ENCODE measurements at regions not wholly inside any gene's neighbourhood (a gene's known extent, or its start where the extent isn't known, plus 50 kb on each side); places are given as distances from the start of the nearest gene placed in this dataset.

DNA sequence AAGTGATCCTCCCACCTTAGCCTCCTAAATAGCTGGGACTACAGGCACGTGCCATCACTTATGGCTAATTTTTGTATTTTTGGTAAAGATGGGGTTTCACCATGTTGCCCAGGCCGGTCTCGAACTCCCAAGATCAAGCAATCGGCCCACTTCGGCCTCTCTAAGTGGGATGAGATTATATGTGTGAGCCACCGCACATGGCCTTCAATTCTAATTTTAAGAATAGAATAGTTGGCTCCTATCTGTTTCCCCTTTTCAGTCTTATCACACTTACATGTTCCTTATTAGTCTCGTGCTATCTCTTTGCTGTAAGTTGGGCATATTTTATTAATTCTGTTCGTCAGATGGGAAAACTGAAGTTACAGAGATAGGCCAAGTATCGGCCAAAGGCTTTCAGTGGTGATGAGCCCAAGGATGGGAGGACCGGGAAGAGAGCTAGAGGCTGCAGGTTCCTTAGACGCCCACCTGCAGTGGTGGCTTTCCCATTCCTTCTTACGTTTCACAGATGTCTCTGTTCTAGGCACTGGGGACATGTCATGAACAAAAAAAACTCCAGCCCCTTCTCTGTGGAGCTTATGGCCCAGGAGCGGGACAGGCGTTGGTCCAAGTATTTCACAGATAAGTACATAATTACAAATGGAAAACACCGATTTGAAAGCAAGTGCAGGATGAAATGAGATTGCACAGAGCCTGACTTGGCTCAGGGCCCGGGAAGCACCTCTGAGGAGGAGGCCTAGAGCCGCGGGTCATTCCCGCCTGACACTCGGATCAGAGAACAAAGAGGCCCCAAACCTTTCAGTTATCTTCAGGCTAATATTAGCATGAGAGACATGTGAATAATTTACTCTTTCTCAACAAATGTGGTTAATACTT lies 91.1 kb upstream of the KLF13 start:
- CTCF ChIA-PET, result interaction anchor here (0.6 to 1.6 kb wide), 2 partner anchors 20 to 35 kb away, joined by 3 to 4 read pairs; no protein-coding TSS in a partner anchor
- Mint-ChIP-seq H3K4me3 (no peak overlapping the region), H3K9me3 (peaks cover 2% of the 10 kb centered on the region), H3K27me3 (peaks cover 22% of the 10 kb centered on the region), H3K27ac (no peak overlapping the region), H3K4me1 (peaks cover 21% of the 10 kb centered on the region), H3K36me3 (no peaks in the 10 kb centered on the region)
- no peak for DNase-seq

DNA sequence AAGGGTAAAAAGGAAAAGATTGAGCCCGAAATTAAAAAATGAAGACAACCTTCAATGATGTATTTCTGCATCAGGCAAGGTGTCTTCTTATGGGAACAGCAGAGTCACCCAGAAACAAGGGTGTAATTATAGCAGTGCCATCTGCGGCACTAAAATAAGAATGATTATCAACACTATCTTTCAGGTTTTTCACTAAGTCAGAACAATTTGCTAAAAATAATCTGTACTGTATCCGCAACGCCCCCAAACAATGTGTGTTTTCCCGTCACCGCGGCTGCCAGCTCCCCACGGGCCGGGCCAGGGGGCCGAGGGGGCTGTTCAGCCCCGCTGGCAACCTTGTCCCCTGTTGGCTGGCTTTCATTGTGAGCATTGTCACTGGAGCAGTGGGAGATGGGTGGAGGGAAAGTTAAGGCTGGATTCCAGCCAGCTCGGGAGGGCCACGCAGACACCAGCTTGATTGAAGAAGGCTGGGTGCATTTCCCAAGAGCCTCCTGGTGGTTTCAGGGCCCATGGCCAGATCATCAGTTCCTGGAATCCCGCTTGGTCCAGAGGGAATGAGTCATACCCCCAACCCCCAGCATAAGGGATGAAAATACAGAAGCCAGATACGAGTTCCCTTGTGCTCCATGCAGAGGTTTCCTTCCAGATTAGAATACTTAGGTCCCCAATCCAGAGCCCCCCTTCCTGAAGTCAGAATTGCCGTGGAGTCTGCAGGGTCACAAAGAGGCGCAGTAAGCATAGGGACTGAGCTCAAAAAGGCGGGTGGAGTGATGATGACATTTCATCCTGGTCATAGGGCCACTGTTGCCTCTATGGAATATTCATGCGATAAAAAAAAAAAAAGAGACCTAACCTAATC lies 90.2 kb upstream of the KLF13 start:
- Mint-ChIP-seq H3K4me3 (no peak overlapping the region), H3K4me1 (peaks cover 25% of the 10 kb centered on the region), H3K27me3 (peaks cover 16% of the 10 kb centered on the region), H3K36me3 (peaks cover under 1% of the 10 kb centered on the region), H3K27ac (no peak overlapping the region), H3K9me3 (peaks cover 5% of the 10 kb centered on the region)
- CTCF ChIA-PET, result interaction anchor here (1.6 kb wide), 1 partner anchor 21 kb away, joined by 4 read pairs; no protein-coding TSS in a partner anchor
- no peak for DNase-seq

DNA sequence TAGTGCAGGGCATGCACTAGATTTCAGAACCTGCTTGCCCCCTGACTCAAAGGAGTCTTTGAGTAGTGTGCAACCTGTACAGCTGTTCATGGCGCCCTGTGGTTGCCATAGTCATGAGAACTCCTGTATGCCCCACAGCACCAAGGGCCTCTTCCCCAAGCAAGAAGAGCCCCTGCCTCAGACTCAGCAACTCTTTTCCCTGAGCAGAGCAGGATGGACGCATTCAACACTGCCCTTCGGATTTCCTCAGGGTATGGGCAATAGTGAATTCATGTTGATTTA lies 89.7 kb upstream of the KLF13 start:
- Mint-ChIP-seq H3K27me3 (peaks cover 11% of the 10 kb centered on the region), H3K27ac (no peak overlapping the region), H3K4me3 (no peak overlapping the region), H3K4me1 (peaks cover 31% of the 10 kb centered on the region), H3K36me3 (peaks cover 4% of the 10 kb centered on the region), H3K9me3 (peaks cover 11% of the 10 kb centered on the region)
- DNase-seq, result no peak
- CTCF ChIA-PET, result interaction anchor here (1.6 kb wide), 1 partner anchor 22 kb away, joined by 4 read pairs; no protein-coding TSS in a partner anchor

DNA sequence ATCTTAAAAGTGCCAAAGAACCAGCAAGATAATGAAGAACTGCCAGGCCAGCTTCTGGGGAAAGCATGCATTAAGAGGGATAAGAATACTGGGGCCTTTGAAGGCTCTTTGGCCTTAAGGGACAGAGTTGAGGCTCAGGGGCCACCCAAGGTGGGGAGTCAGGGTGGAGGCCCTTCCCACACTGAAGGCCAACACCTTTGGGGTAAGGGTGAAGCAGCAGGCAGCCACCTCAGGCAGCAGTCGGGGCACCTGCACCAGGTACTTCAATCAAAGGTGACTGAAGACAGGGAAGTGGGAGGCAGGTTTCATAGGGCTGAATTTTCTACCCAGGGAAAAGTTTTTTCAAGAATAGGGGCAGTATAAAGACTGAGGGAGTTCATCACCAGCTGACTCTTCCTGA lies 87.7 kb upstream of the KLF13 start:
- Mint-ChIP-seq H3K4me1 (peaks cover 40% of the 10 kb centered on the region), H3K36me3 (peaks cover 4% of the 10 kb centered on the region), H3K27ac (no peak overlapping the region), H3K27me3 (peaks cover 7% of the 10 kb centered on the region), H3K4me3 (no peak overlapping the region), H3K9me3 (peaks cover 14% of the 10 kb centered on the region)
- CTCF ChIA-PET, result interaction anchor here (1.7 kb wide), 1 partner anchor 24 kb away, joined by 4 read pairs; no protein-coding TSS in a partner anchor
- DNase-seq, result no peak

DNA sequence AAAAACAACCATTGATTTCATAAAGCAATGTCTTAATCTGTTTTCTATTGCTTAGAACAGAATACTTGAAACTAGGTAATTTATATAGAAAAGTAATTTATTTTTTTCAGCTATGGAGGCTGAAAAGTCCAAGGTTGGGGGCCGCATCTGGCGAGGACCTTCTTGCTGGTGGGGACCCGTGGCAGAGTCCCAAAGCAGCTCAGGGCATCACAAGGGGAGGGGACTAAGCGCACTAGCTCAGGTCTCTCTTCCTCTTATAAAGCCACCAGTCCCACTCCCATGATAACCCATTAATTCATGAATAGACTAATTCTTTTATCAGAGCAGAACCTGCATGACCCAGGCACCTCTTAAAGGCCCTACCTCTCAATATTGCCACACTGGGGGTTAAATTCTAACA lies 87.2 kb upstream of the KLF13 start:
- peaks cover 40% of the 10 kb centered on the region for H3K4me1 Mint-ChIP-seq
- no peak overlapping the region for H3K4me3 Mint-ChIP-seq
- H3K36me3 Mint-ChIP-seq, result peaks cover 4% of the 10 kb centered on the region
- DNase-seq, result no peak
- peaks cover 5% of the 10 kb centered on the region for H3K27me3 Mint-ChIP-seq
- CTCF ChIA-PET, result interaction anchor here (1.7 kb wide), 1 partner anchor 24 kb away, joined by 4 read pairs; no protein-coding TSS in a partner anchor
- peaks cover 14% of the 10 kb centered on the region for H3K9me3 Mint-ChIP-seq
- H3K27ac Mint-ChIP-seq, result no peak overlapping the region

DNA sequence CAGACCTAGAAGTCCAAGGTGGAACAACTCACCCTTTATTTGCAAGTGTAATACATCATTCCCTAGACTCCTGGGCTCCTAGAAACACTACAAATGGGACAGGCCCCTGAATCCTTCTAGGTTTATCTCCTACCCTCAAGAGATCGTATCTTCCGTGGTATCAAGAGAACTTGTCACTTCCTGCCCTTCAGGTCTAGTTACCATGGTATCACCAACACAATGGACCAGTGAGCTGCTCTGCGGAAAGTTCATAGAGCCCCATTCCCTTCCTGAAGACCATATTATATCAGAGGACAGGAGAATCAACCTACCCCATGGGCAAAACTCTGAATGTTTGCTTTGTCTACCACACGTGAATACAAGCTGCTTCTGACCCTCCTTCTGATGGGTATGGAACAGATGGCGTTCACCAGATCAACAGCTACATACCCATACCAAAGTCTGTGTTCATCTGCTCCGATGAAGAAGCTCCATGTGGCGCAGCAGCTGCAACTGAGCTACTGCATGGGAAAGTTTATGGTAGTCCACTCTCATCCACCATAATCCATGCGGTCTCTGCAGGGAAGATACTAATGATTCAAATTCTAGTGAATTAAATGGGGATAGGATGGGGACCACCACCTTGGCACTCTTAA lies 84.6 kb upstream of the KLF13 start:
- no peak overlapping the region for H3K4me3 Mint-ChIP-seq
- peak; percentile 48 for DNase-seq
- peaks cover 20% of the 10 kb centered on the region for H3K27me3 Mint-ChIP-seq
- peak overlapping the region; percentile 39 for H3K27ac Mint-ChIP-seq
- peaks cover 4% of the 10 kb centered on the region for H3K36me3 Mint-ChIP-seq
- peaks cover 40% of the 10 kb centered on the region for H3K4me1 Mint-ChIP-seq
- H3K9me3 Mint-ChIP-seq, result peaks cover 14% of the 10 kb centered on the region
- CTCF ChIA-PET, result interaction anchor here (1.0 kb wide), 1 partner anchor 248 kb away, joined by 3 read pairs; no protein-coding TSS in a partner anchor

DNA sequence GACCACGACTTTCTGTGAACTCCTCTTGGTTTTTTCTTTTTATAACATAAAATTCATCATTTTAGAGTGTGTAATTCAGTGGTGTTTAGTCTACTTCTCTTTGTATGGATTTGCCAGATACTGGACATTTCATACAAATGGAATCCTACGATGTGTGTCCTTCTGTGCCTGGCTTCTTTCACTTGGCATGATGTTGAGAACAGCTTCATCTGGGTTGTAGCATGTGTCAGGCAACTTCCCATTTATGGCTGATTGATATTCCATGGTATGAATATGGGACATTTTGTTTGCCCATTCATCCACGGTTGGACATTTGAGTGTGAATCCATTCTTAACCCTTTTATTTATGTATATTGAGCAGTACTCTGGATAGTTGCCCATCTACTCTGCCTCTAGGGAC lies 82.7 kb upstream of the KLF13 start:
- H3K4me3 Mint-ChIP-seq, result no peak overlapping the region
- DNase-seq, result no peak
- CTCF ChIA-PET, result no interaction called here
- H3K36me3 Mint-ChIP-seq, result peaks cover 4% of the 10 kb centered on the region
- H3K27ac Mint-ChIP-seq, result no peak overlapping the region
- peaks cover 14% of the 10 kb centered on the region for H3K9me3 Mint-ChIP-seq
- H3K4me1 Mint-ChIP-seq, result peaks cover 31% of the 10 kb centered on the region
- peaks cover 38% of the 10 kb centered on the region for H3K27me3 Mint-ChIP-seq

DNA sequence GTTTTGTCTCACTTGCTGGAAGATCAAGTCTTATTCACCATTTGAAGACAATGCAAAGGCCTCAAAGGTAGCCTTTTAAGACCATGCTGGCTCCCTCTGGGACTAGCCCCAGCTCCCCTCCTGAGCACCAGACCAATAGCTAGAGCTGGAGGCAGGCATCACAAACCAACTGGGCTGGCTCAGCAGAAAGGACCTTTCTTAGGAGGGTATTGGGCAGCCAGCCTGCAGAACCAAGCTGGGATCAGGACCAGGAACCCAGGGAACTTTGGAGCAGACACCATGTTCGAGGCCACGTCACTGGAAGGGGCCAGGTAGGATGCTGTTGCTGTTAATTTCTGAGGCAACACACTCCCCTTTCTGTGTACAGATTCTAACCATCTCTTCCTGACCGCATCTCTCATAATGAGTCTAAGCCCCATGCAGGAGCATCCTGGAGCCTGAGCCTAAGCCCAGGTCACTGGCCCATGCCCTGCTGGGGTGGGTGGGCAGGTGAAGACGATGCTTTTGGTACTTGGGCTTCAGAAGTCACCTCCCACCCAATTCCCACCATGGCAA lies 81.4 kb upstream of the KLF13 start:
- peaks cover 45% of the 10 kb centered on the region for H3K27me3 Mint-ChIP-seq

DNA sequence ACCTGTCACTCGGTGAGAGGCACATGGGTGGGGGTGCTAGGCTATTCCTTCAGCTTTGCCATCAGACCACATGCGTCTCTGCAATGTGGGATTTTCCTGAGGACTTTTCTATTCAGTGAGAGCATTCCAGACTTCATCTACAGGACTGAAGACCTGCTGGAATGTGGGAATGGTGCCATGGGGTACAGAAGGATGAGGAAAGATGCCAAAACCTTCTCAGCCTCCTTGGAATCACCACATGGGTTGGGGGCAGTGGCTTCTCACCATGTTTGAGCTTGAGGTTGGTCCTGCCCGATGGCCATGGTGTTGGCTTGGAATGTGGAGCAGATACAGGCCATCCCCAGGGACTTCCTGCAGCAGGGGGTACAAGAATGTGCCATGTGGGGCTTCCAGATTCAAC lies 80.9 kb upstream of the KLF13 start:
- CTCF ChIA-PET, result no interaction called here
- Mint-ChIP-seq H3K36me3 (peaks cover 4% of the 10 kb centered on the region), H3K4me1 (peaks cover 20% of the 10 kb centered on the region), H3K27ac (no peak overlapping the region), H3K27me3 (peaks cover 47% of the 10 kb centered on the region), H3K9me3 (peaks cover 12% of the 10 kb centered on the region), H3K4me3 (no peak overlapping the region)
- no peak for DNase-seq

More for the DNA sequence above, 81.4 kb upstream of the KLF13 start:
- Mint-ChIP-seq H3K36me3 (peaks cover 4% of the 10 kb centered on the region), H3K9me3 (peaks cover 14% of the 10 kb centered on the region), H3K27ac (no peak overlapping the region), H3K4me1 (peaks cover 23% of the 10 kb centered on the region), H3K4me3 (no peak overlapping the region)
- CTCF ChIA-PET, result no interaction called here
- DNase-seq, result no peak

DNA sequence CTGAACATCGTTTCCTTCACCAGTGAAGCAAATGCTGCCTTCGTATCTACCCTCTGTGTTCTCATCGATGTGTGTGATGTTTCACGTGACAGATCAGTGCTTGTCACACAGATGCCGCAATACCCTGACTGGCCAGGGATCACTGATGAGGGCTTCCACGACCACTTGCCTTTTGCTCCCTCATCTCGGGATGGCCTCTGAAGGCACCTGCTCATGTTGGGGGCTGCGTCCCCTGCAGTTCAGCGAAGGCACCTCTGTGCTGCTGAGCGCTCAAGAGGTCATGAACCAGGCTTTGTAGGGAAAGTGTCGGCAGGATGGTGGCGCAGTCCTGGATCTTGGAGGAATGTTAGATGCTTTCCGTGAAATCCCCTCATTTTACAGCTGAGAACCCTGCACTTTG lies 79.2 kb upstream of the KLF13 start:
- H3K36me3 Mint-ChIP-seq, result no peaks in the 10 kb centered on the region
- no peaks in the 10 kb centered on the region for H3K9me3 Mint-ChIP-seq
- CTCF ChIA-PET, result no interaction called here
- no peak overlapping the region for H3K4me3 Mint-ChIP-seq
- peaks cover 63% of the 10 kb centered on the region for H3K27me3 Mint-ChIP-seq
- no peak overlapping the region for H3K27ac Mint-ChIP-seq
- no peak for DNase-seq
- peaks cover 7% of the 10 kb centered on the region for H3K4me1 Mint-ChIP-seq

DNA sequence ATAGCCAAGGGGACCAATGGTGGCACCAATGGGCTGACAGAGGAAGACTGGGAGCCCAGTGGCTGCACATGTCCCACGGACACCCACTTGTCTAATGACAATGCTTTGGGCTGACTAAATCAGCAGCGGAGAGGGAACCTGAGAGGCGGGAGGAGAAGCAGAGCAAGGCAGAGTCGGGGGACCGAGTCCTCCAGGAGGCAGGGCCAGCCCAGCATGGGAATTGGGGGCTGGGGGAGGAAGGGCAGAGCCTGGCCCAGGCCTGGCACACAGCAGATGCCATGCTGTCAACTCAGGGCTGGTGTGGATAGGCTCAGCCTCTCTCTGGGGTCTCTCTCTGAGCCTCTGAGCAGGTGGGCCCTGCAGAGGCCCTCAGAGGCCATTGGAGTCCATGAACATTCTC lies 78.4 kb upstream of the KLF13 start:
- CTCF ChIA-PET, result no interaction called here

DNA sequence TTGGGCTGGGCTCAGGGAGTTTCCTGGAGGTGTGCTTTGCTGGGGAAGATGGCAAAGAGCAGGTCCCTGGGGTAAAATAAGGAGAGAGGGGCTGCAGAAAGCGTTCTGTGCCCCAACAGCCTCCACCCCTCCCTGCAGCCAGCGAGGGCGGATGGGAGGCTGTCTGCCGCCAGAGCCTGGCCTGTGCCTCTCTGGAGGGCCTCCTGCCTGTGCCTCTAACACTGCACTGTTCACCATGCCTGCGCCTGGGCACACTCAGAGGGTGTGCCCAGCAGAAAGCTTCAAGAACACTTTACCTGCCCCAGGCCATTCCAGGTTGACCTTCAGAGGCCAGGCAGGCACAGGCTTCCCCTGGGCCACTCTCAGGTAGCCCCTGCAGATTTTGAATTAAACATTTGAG lies 77.7 kb upstream of the KLF13 start:
- no peak overlapping the region for H3K27ac Mint-ChIP-seq
- H3K27me3 Mint-ChIP-seq, result peaks cover 68% of the 10 kb centered on the region
- H3K4me3 Mint-ChIP-seq, result no peak overlapping the region
- no peaks in the 10 kb centered on the region for H3K36me3 Mint-ChIP-seq
- CTCF ChIA-PET, result no interaction called here
- no peaks in the 10 kb centered on the region for H3K9me3 Mint-ChIP-seq
- no peak for DNase-seq
- H3K4me1 Mint-ChIP-seq, result no peaks in the 10 kb centered on the region

More for the DNA sequence above, 78.4 kb upstream of the KLF13 start:
- Mint-ChIP-seq H3K27me3 (peaks cover 67% of the 10 kb centered on the region), H3K4me3 (no peak overlapping the region), H3K9me3 (no peaks in the 10 kb centered on the region), H3K36me3 (no peaks in the 10 kb centered on the region), H3K27ac (no peak overlapping the region), H3K4me1 (peaks cover 2% of the 10 kb centered on the region)
- DNase-seq, result no peak

DNA sequence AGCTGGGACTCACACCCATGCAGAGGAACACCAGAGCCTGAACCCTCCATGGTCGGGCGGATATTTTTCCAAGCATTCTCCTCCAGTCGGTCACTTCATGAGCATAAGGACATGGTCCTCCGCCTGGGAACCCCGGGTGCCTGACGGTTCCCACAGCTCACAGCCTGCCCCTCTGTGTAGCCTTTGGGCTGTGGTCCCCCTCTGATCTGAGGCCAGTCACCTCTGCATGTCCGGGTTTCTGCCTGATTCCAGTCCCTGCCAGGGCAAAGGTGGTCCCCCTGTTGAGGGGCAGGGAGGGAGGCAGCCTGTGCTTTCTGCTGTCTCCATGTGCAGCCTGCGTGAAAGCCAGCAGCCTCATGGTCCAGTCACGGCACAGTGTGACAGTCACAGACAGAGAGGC lies 76.6 kb upstream of the KLF13 start:
- H3K27me3 Mint-ChIP-seq, result peaks cover 63% of the 10 kb centered on the region
- peaks cover 7% of the 10 kb centered on the region for H3K4me1 Mint-ChIP-seq
- H3K9me3 Mint-ChIP-seq, result no peaks in the 10 kb centered on the region
- CTCF ChIA-PET, result no interaction called here
- H3K36me3 Mint-ChIP-seq, result no peaks in the 10 kb centered on the region
- no peak for DNase-seq
- no peak overlapping the region for H3K4me3 Mint-ChIP-seq
- H3K27ac Mint-ChIP-seq, result peak overlapping the region; percentile 42

DNA sequence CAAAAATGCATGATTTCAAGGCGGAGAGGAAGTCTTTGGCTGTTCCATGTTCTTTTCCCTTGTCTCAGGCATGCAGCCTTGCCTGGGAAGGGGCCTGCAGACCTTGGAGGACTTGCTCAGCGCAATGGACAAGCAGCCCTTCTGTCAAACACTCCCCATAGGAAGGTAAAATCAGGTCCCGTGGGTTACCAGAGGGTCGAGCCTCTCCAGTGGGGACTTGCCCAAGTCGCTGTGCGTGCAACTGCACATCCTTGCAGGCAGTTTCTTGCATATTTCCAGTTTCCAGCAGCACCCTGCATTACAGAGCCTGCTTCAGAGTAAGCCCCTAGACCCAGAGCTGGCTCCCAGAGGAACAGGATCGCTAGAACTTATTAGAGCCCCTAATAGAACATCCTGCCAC lies 75.5 kb upstream of the KLF13 start:
- Mint-ChIP-seq H3K4me1 (peaks cover 18% of the 10 kb centered on the region), H3K4me3 (no peak overlapping the region), H3K36me3 (no peaks in the 10 kb centered on the region), H3K27ac (no peak overlapping the region), H3K27me3 (peaks cover 55% of the 10 kb centered on the region), H3K9me3 (no peaks in the 10 kb centered on the region)
- CTCF ChIA-PET, result no interaction called here
- DNase-seq, result no peak
